ENCODE measurements at regions not wholly inside any gene's neighbourhood (a gene's known extent, or its start where the extent isn't known, plus 50 kb on each side); places are given as distances from the start of the nearest gene placed in this dataset.

GRCh38 chr12:84691266-84691665 is 221.3 kb downstream of the SLC6A15 start:
- no peak for DNase-seq (ENCODE audit: low read depth in 4 of 4, low spot score in 2 of 4)

- DNase-seq (ENCODE audit: low read depth in 4 of 4, low spot score in 2 of 4): no peak
Observed at GRCh38 chr12:84689638-84690037, 223.0 kb downstream of the SLC6A15 start.

- DNase-seq (ENCODE audit: low read depth in 4 of 4, low spot score in 2 of 4): no peak
Observed at GRCh38 chr12:84685379-84685778, 227.2 kb downstream of the SLC6A15 start.

GRCh38 chr12:84676787-84677186 is 235.8 kb downstream of the SLC6A15 start:
- no peak for DNase-seq (ENCODE audit: low read depth in 4 of 4, low spot score in 2 of 4)

DNA sequence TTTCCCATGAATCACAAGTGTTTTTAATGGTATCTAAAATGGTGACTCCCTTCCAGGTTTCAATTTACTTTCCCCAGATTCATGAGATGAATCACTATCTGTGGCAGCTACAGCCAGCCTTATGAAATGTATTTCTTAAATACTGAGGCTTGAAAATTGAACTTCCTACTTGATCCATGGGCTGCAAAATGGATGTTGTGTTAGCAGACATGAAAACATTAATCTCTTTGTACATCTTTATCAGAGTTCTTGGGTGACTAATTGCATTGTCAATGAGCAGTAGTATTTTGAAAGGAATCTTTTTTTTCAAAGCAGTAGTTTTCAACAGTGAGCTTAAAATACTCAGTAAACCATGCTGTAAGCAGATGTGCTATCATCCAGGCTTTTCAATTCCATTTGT is 250.8 kb downstream of the SLC6A15 start:
- DNase-seq (ENCODE audit: low read depth in 4 of 4, low spot score in 2 of 4): no peak

- DNase-seq (ENCODE audit: low read depth in 4 of 4, low spot score in 2 of 4): no peak
Observed at GRCh38 chr12:84660139-84660538, 252.5 kb downstream of the SLC6A15 start.

GRCh38 chr12:84658877-84659276 is 253.7 kb downstream of the SLC6A15 start:
- no peak for DNase-seq (ENCODE audit: low read depth in 4 of 4, low spot score in 2 of 4)

- DNase-seq (ENCODE audit: low read depth in 4 of 4, low spot score in 2 of 4): no peak
Observed at GRCh38 chr12:84656705-84657104, 255.9 kb downstream of the SLC6A15 start.

GRCh38 chr12:84653482-84653881 is 259.1 kb downstream of the SLC6A15 start:
- no peak for DNase-seq (ENCODE audit: low read depth in 4 of 4, low spot score in 2 of 4)

DNA sequence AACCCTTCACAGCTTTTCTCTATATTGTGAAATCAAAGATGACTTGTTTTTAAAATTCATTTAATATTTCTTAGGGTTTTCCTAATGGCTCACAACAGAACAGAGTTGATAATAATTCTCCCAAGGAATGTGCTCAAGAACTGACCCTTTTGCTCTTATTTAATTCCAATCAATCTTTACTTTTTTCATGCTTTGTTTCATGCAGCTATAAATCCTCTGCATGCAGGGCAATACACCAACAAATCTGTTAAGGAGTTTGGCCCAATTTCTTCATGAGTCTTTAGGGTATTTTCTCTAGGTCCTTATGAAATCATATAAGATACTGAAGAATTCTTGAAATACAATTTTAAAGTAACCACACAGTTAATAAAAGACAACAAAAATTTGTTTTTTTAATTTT is 264.2 kb downstream of the SLC6A15 start:
- no peak for DNase-seq (ENCODE audit: low read depth in 4 of 4, low spot score in 2 of 4)

DNA sequence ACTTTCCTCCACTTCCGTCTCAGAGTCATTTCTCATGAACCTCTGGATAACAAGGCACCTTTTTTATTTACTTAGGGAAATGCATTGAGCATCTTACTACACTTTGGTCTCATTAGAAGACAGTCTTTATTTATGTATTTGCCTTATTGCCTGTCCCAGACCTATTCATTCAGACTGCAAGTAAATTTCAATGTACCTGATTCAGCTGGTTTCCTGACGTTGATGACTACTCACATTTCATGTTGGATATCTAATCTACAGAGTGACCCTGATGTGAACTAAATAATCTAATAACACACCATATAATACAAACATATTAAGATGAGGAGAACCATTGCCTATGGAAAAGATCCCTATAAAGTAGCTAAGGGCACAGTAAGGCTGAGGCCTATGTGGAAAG is 267.7 kb downstream of the SLC6A15 start:
- no peak for DNase-seq (ENCODE audit: low read depth in 4 of 4, low spot score in 2 of 4)

- no peak for DNase-seq (ENCODE audit: low read depth in 4 of 4, low spot score in 2 of 4)
Observed at GRCh38 chr12:84643993-84644392, 268.6 kb downstream of the SLC6A15 start.

DNA sequence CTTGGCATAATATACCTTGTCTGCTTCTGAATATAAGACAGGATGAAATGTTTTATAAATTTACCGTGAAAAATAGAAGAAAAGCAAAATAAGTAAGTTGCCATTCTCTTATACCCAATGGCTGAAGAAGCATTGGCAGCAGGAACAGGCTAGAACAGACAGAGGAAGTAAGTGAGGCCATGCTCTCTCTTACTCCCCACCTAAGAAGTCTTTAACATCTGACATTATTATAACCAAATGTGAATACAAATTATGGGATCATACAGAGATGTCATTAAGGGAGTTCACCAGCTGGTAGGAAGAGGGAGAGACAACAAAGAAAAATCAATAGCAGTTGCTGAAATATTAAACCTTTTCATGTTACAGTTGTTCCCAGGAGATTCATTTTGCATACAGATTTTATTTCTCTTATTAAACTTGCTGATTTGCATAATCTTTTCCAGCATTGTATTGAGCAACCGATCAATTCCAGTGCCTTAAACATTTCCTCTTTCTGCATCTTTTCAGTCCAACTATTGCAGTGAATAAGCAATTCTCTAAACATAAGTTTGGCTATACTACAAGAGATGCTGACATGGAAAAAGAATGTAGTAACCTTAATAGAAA is 270.6 kb downstream of the SLC6A15 start:
- no peak for DNase-seq (ENCODE audit: low read depth in 4 of 4, low spot score in 2 of 4)

DNA sequence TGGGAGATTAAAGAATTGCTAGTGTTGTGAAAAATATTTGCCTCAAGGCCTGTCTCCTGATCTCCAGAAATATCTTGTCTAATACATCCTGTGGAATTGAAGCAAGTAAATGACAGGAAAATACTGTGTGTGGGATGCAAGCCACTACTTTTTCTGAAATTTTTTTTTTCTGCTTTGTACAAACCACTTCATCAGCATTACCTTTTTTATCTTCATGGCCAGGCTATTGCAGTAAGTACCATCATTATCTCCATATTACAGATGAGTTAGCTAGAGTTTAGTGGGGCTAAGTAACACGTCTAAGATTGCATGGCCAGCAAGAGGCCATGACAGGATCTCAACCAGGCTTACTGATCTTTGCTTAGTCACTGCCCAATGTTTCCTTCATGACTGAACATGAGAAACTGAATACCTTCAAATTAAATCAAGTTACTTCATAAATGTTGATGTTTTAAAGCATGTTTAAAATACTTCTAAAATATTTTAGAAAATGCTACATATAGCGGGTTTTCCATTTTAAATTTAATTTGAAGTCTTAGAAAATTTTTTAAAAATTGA is 273.7 kb downstream of the SLC6A15 start:
- no peak for DNase-seq (ENCODE audit: low read depth in 4 of 4, low spot score in 2 of 4)

DNA sequence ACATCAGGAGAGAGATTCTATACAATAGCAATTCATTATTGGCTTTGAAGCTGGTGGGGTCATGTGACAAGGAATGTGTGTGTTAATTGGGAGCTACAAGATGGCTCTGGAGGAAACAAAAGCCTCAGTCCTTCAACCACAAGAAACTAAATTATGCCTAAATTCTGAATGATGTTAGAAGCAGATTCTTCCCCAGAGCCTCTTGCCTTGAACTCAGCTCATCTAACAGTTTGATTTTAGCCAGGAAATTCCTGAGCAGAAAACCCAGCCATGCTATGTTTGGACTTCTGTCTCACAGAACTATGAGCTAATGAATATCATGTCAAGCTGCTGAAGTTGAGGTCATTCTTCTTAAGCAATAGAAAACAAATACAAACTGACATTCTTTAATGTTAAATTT is 274.7 kb downstream of the SLC6A15 start:
- DNase-seq (ENCODE audit: low read depth in 4 of 4, low spot score in 2 of 4): no peak

DNA sequence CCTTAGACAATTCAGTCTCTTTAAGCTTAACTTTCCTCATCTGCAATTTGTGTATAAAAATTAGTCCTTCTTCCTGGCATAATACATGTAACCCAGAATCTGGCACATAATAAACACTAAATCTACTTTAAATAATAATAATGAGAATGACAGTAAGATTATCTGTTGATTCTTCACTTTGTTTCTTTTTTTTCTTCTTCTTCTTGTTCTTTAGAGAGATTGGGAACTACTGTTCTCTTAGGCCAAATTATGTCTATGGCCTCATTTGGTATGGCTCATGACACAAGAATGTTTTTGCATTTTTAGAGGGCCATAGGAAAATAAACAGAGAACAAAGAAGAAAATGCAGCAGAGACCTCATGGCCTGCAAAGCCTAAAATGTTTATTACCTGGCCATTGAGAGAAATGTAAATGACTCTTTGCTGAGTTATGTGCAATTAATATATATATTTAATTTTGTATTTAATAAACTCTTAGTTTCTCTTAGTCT is 275.8 kb downstream of the SLC6A15 start:
- DNase-seq (ENCODE audit: low read depth in 4 of 4, low spot score in 2 of 4): no peak

DNA sequence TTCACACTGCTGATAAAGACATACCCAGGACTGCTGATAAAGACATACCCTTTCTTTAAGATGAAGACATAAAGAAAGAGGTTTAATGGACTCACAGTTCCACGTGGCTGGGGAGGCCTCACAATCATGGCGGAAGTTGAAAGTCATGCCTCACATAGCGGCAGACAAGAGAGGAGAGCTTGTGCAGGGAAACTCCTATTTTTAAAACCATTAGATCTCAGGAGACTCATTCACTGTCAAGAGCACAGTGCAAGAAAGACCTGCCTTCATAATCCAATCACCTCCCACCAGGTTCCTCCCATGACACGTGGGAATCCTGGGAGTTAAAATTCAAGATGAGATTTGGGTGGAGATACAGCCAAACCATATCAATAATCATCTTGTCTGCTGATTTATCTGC is 278.1 kb downstream of the SLC6A15 start:
- no peak for DNase-seq (ENCODE audit: low read depth in 4 of 4, low spot score in 2 of 4)

DNA sequence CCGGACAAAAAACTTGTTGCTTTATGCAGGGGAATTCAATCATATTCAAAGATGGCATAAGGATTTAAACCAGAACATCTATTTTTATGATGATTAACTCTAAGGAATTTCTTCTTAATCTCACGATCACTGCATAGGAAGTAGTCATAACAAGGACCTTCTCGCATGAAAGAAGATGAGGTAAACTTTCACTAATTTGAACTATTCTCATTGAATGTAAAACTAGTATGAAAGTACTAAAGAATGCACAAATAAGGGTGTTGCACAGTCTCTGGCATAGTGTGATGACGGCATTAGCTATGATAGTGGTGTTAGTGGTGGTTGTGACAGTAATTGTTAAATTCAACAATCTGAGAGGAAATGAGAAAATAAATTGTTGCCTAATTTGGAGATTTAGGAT is 280.0 kb downstream of the SLC6A15 start:
- no peak for DNase-seq (ENCODE audit: low read depth in 4 of 4, low spot score in 2 of 4)

GRCh38 chr12:84631020-84631419 is 281.6 kb downstream of the SLC6A15 start:
- no peak for DNase-seq (ENCODE audit: low read depth in 4 of 4, low spot score in 2 of 4)

DNA sequence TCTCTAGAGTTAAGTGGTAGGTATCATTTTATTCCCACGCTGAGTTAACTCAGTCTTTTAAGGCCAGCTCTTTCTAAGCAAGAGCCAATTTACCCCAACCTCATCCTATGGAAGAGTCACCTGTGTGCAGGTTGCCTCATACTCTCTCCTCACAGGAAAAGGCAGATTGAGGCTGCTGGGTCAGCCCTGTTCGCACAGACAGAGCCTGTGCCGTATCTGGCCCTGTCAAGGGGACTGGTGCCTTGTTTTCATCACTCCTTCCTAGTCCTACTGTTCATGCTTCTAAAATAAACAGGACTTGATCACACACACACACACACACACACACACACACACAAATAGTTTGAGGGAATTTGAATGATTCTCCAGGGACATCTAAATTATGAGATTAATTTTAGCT is 285.0 kb downstream of the SLC6A15 start:
- no peak for DNase-seq (ENCODE audit: low read depth in 4 of 4, low spot score in 2 of 4)

- DNase-seq (ENCODE audit: low read depth in 4 of 4, low spot score in 2 of 4): no peak
Observed at GRCh38 chr12:84624601-84625000, 288.0 kb downstream of the SLC6A15 start.

DNA sequence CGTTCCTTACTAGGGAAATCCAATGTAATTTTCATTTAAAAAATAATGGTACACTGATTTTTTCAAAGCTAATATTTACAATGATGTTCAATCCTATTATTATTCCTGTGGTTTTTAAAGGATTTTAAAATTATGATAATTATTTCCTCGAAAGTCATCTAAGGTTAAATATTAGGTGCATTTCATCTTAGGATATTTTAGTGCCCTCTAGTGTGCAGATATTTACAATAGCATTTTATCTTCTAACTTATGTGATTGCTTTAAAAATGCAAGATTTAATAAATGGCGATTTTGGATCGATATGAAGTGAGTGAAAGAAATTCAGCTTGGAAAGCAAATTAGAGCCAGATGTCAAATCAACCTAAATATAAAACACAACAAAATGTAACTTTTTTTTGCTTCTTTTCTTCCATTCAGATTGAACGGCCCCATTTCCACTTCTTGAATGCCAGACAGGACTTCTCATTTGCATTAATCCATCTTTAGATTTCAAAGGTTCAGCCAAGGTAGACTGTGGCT is 293.5 kb downstream of the SLC6A15 start:
- no peak for DNase-seq (ENCODE audit: low read depth in 4 of 4, low spot score in 2 of 4)

Measured in left renal cortex interstitium (tissue), 4 donors.